NCI-H345 treated with DMSO at 0.1 percent for 48 hours (cell line): ENCODE measurements at regions not wholly inside any gene's neighbourhood (a gene's known extent, or its start where the extent isn't known, plus 50 kb on each side); places are given as distances from the start of the nearest gene placed in this dataset.

Experiments used
- DNase-seq: peaks from one replicate; lab custom pipeline; 2025; ENCODE audit not compliant: unreplicated experiment; lab: John Stamatoyannopoulos, UW

- no peak for DNase-seq
These were observed 102.9 kb downstream of the RASSF9 start for GRCh38 chr12:85733221-85733840.

GRCh38 chr12:85733984-85734383 is 102.2 kb downstream of the RASSF9 start:
- no peak for DNase-seq

DNA sequence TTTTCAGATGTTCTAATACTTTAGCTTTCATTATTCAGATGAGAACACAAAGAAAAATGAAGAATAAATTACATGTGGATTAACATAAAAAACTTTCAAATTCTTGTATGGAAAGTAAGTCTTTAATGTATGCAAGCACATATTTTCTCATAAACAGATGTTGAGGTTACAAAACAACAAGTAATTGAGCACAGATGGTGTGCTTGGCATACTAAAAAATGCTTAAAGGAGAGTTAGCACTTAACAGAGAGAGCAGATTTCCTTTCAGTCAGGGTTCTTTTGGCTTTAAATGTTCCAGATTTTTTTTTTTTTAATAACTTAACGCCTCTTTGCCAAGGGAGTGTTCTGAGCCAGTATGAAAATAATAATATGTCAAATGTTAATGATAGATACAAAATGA is 96.0 kb downstream of the RASSF9 start:
- DNase-seq: no peak

GRCh38 chr12:85741046-85741445 is 95.2 kb downstream of the RASSF9 start:
- DNase-seq: no peak

DNA sequence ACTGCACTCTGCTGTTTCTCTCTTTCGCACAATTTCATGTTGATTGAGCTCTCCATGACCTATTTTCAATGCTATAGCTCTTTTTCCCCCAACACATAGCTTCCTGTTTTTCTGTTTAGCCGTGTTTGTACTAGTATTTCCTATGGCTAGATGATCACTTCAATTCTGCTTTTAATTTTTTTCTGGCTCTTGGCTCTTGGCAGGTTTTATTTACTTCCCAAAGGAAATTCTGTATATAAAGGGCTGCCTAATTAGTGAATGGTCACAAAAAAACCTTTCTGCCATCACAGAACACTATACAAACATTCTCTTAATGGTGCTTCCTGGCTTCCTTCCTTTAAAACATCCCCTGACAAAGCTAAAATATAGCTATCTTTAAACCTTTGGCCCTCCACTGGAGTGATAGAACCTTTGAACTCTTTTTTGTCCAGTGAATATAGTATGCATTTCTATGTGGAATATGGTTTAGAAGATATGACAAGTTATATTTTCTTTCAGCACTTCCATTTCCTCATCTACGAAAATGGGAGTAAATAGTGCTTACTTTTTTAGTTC is 88.2 kb downstream of the RASSF9 start:
- no peak for DNase-seq
